ENCODE measurements at regions not wholly inside any gene's neighbourhood (a gene's known extent, or its start where the extent isn't known, plus 50 kb on each side); places are given as distances from the start of the nearest gene placed in this dataset.

DNA sequence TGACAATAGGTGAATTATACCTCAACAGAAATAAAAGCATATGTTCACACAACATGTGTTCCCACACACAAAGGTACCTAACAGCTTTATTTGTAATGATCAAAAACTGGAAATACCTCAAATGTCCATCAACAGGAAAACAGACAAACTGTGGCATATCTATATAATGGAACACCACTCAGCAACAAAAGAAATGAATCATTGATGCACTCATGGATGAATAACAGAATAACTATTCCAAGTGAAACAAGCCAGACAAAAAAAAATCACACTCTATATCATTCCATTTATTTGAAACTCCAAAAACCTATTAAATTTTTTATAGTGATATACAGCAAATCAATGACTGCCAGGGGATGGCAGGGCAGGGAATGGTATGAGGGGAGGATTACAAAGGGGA lies 148.1 kb downstream of the PLS3 start (continued):
- TF ChIP-seq E2F1 (CRISPR knock-in tag; IDR thresholded peaks at IDR 0.05): no peak

- no peak overlapping the region for H3K27ac Mint-ChIP-seq
- DNase-seq (ENCODE audit: low spot score) (no peak), ATAC-seq (no peak)
- no peaks in the 10 kb centered on the region for H3K36me3 Mint-ChIP-seq
- TF ChIP-seq E2F1 (CRISPR knock-in tag; IDR thresholded peaks at IDR 0.05): no peak
- TF ChIP-seq MXD4 (CRISPR knock-in tag; IDR thresholded peaks at IDR 0.05; ENCODE audit: borderline replicate concordance): no peak
- no peak for TF ChIP-seq E2F5 (CRISPR knock-in tag; IDR thresholded peaks at IDR 0.05)
- no peak for TF ChIP-seq ZBTB43 (CRISPR knock-in tag; IDR thresholded peaks at IDR 0.05)
- no peak for TF ChIP-seq SOX15 (CRISPR knock-in tag; IDR thresholded peaks at IDR 0.05)
- TF ChIP-seq OVOL2 (CRISPR knock-in tag; IDR thresholded peaks at IDR 0.05; ENCODE audit: borderline replicate concordance): no peak
- TF ChIP-seq GTF2I (CRISPR knock-in tag; conservative IDR thresholded peaks at IDR 0.05): no peak
- TF ChIP-seq, protein P1, sequence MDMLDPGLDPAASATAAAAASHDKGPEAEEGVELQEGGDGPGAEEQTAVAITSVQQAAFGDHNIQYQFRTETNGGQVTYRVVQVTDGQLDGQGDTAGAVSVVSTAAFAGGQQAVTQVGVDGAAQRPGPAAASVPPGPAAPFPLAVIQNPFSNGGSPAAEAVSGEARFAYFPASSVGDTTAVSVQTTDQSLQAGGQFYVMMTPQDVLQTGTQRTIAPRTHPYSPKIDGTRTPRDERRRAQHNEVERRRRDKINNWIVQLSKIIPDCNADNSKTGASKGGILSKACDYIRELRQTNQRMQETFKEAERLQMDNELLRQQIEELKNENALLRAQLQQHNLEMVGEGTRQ (CRISPR knock-in tag; IDR thresholded peaks at IDR 0.05): no peak
- TF ChIP-seq, protein P2, sequence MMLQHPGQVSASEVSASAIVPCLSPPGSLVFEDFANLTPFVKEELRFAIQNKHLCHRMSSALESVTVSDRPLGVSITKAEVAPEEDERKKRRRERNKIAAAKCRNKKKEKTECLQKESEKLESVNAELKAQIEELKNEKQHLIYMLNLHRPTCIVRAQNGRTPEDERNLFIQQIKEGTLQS (CRISPR knock-in tag; conservative IDR thresholded peaks at IDR 0.05): no peak
- no peak for TF ChIP-seq PRRX2 (CRISPR knock-in tag; IDR thresholded peaks at IDR 0.05)
- no peak overlapping the region for H3K4me3 Mint-ChIP-seq
- peaks cover 26% of the 10 kb centered on the region for H3K4me1 Mint-ChIP-seq
- ChIA-PET CTCF (no interaction called here), POLR2A (no interaction called here)
- H3K9me3 Mint-ChIP-seq: no peaks in the 10 kb centered on the region
- no peaks in the 10 kb centered on the region for H3K27me3 Mint-ChIP-seq (ENCODE audit: low read depth)
Measured at GRCh38 chrX:115712484-115712883, 151.5 kb downstream of the PLS3 start.

GRCh38 chrX:115713460-115713859 lies 152.5 kb downstream of the PLS3 start:
- POLR2A ChIA-PET: no interaction called here
- Mint-ChIP-seq H3K9me3 (no peaks in the 10 kb centered on the region), H3K4me1 (peaks cover 18% of the 10 kb centered on the region), H3K27ac (no peak overlapping the region), H3K4me3 (no peak overlapping the region), H3K27me3 (ENCODE audit: low read depth) (no peaks in the 10 kb centered on the region), H3K36me3 (no peaks in the 10 kb centered on the region)
- no peak for TF ChIP-seq PRRX2 (CRISPR knock-in tag; IDR thresholded peaks at IDR 0.05)
- TF ChIP-seq NR2C2 (CRISPR knock-in tag; IDR thresholded peaks at IDR 0.05): no peak
- TF ChIP-seq ZBTB43 (CRISPR knock-in tag; IDR thresholded peaks at IDR 0.05): no peak
- TF ChIP-seq, protein P3, sequence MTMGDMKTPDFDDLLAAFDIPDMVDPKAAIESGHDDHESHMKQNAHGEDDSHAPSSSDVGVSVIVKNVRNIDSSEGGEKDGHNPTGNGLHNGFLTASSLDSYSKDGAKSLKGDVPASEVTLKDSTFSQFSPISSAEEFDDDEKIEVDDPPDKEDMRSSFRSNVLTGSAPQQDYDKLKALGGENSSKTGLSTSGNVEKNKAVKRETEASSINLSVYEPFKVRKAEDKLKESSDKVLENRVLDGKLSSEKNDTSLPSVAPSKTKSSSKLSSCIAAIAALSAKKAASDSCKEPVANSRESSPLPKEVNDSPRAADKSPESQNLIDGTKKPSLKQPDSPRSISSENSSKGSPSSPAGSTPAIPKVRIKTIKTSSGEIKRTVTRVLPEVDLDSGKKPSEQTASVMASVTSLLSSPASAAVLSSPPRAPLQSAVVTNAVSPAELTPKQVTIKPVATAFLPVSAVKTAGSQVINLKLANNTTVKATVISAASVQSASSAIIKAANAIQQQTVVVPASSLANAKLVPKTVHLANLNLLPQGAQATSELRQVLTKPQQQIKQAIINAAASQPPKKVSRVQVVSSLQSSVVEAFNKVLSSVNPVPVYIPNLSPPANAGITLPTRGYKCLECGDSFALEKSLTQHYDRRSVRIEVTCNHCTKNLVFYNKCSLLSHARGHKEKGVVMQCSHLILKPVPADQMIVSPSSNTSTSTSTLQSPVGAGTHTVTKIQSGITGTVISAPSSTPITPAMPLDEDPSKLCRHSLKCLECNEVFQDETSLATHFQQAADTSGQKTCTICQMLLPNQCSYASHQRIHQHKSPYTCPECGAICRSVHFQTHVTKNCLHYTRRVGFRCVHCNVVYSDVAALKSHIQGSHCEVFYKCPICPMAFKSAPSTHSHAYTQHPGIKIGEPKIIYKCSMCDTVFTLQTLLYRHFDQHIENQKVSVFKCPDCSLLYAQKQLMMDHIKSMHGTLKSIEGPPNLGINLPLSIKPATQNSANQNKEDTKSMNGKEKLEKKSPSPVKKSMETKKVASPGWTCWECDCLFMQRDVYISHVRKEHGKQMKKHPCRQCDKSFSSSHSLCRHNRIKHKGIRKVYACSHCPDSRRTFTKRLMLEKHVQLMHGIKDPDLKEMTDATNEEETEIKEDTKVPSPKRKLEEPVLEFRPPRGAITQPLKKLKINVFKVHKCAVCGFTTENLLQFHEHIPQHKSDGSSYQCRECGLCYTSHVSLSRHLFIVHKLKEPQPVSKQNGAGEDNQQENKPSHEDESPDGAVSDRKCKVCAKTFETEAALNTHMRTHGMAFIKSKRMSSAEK (CRISPR knock-in tag; IDR thresholded peaks at IDR 0.05; ENCODE audit: borderline replicate concordance): no peak
- TF ChIP-seq MAX (CRISPR knock-in tag; IDR thresholded peaks at IDR 0.05): no peak
- TF ChIP-seq, protein P4, sequence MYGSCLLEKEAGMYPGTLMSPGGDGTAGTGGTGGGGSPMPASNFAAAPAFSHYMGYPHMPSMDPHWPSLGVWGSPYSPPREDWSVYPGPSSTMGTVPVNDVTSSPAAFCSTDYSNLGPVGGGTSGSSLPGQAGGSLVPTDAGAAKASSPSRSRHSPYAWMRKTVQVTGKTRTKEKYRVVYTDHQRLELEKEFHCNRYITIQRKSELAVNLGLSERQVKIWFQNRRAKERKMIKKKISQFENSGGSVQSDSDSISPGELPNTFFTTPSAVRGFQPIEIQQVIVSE (CRISPR knock-in tag; IDR thresholded peaks at IDR 0.05; ENCODE audit: borderline replicate concordance): no peak
- TF ChIP-seq GABPB1 (CRISPR knock-in tag; IDR thresholded peaks at IDR 0.05): no peak
- TF ChIP-seq ESRRA (CRISPR knock-in tag; IDR thresholded peaks at IDR 0.05; ENCODE audit: borderline replicate concordance): no peak
- TF ChIP-seq E2F5 (CRISPR knock-in tag; IDR thresholded peaks at IDR 0.05): no peak
- TF ChIP-seq NR1H2 (CRISPR knock-in tag; IDR thresholded peaks at IDR 0.05): no peak
- DNase-seq (ENCODE audit: low spot score) (no peak), ATAC-seq (no peak)
- CTCF ChIA-PET: no interaction called here
